ENCODE measurements at regions not wholly inside any gene's neighbourhood (a gene's known extent, or its start where the extent isn't known, plus 50 kb on each side); places are given as distances from the start of the nearest gene placed in this dataset.

DNA sequence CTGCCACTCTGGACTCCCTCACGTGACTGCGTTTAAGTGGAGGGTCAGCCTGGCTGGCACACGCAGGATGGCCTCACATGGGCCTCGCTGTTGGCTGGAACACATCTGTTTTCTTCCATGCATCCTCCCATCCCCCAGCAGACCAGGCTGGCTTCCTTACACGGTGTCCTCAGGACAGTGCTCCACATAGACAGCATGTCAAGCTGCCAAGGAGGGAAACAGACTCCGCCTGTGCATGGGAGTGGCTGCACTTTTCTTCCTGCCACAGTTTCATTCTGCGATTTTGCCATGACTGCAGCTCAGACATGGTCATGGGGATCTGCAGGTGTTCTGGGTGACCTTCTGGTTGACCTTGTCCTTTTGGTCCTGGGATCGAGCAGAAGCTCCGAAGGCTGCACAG, 344.2 kb downstream of the SHANK2 start:
- ChIA-PET POLR2A (no interaction called here), CTCF (no interaction called here)
- peaks cover 10% of the 10 kb centered on the region for H3K27me3 Mint-ChIP-seq (ENCODE audit: low read depth)
- H3K36me3 Mint-ChIP-seq (ENCODE audit: low read depth) = no peaks in the 10 kb centered on the region
- no peaks in the 10 kb centered on the region for H3K4me1 Mint-ChIP-seq (ENCODE audit: low read depth)
- H3K27ac Mint-ChIP-seq = no peak overlapping the region
- no peak overlapping the region for H3K4me3 Mint-ChIP-seq
- no peak for DNase-seq
- no peaks in the 10 kb centered on the region for H3K9me3 Mint-ChIP-seq (ENCODE audit: insufficient read depth)
- ATAC-seq = no peak

DNA sequence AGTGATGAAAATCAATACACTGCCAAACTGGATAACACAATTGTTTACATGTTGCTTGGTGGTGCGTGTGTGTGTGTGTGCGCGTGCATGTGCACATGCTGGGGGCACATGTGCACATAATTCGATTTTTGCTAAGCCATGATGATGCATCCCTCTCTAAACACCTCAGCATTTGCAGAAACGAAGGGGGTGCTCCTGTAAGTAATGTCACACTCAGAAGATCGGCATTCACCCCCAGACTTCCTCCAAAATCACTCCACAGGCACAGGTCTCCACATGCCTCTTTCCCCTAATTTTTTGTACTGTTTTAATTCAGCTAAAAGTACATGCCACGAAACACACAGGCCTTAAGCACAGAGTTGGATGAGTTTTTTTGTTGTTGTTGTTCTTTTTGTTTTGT, 341.5 kb downstream of the SHANK2 start:
- H3K27ac Mint-ChIP-seq = no peak overlapping the region
- POLR2A ChIA-PET = no interaction called here

DNA sequence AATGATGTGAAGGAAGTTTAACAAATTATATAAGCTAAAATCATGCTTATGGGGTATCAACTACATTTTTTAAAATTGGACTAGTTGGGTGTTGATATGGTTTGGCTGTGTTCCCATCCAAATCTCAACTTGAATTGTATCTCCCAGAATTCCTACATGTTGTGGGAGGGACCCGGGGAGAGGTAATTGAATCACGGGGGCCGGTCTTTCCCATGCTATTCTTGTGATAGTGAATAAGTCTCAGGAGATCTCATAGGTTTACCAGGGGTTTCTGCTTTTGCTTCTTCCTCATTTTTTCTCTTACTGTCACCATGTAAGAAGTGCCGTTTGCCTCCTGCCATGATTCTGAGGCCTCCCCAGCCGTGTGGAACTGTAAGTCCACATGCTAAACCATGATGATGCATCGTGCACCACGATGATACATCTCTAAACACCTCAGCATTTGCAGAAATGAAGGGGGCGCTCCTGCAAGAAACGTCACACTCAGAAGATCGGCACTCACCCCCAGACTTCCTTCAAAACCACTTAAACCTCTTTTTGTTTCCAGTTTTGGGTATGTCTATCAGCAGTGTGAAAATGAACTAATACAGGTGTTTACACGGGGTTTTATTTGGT, 340.0 kb downstream of the SHANK2 start:
- CTCF ChIA-PET = no interaction called here
- Mint-ChIP-seq H3K36me3 (ENCODE audit: low read depth) (no peaks in the 10 kb centered on the region), H3K4me1 (ENCODE audit: low read depth) (no peaks in the 10 kb centered on the region), H3K27ac (no peak overlapping the region), H3K27me3 (ENCODE audit: low read depth) (peaks cover 14% of the 10 kb centered on the region), H3K4me3 (no peak overlapping the region), H3K9me3 (ENCODE audit: insufficient read depth) (no peaks in the 10 kb centered on the region)
- ATAC-seq (no peak), DNase-seq (no peak)
- POLR2A ChIA-PET = no interaction called here

More for the DNA sequence above, 341.5 kb downstream of the SHANK2 start:
- Mint-ChIP-seq H3K36me3 (ENCODE audit: low read depth) (no peaks in the 10 kb centered on the region), H3K4me3 (no peak overlapping the region), H3K27me3 (ENCODE audit: low read depth) (peaks cover 14% of the 10 kb centered on the region), H3K4me1 (ENCODE audit: low read depth) (no peaks in the 10 kb centered on the region), H3K9me3 (ENCODE audit: insufficient read depth) (no peaks in the 10 kb centered on the region)
- CTCF ChIA-PET = no interaction called here
- ATAC-seq (no peak), DNase-seq (no peak)

DNA sequence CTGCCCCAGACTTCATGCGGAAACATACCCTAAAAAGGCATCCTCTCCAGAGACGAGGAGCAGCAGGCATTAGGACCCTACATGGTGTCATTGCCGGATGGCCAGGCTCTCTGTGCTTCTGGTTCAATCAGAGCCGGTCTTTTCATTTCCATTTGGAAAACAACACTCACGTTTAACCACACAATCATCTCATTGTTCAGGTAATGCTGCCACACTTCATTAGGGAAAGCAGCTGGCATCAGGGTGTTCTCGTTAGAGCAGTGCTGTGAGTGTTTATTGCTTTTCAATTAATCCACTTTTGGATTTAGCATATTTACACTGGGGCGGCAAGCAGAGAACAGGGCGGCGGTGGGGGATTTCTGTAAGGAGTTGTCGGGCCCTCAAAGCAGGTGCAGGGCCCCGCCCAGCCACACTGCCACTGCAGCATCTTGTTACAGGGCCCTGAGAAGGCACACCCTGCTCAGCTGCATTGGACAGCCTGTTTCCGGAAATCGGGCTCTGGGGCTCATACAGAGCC, 338.6 kb downstream of the SHANK2 start:
- Mint-ChIP-seq H3K36me3 (ENCODE audit: low read depth) (no peaks in the 10 kb centered on the region), H3K27me3 (ENCODE audit: low read depth) (peaks cover 14% of the 10 kb centered on the region), H3K9me3 (ENCODE audit: insufficient read depth) (no peaks in the 10 kb centered on the region), H3K4me1 (ENCODE audit: low read depth) (no peaks in the 10 kb centered on the region), H3K4me3 (no peak overlapping the region), H3K27ac (no peak overlapping the region)
- ATAC-seq (no peak), DNase-seq (no peak)
- ChIA-PET CTCF (no interaction called here), POLR2A (no interaction called here)

DNA sequence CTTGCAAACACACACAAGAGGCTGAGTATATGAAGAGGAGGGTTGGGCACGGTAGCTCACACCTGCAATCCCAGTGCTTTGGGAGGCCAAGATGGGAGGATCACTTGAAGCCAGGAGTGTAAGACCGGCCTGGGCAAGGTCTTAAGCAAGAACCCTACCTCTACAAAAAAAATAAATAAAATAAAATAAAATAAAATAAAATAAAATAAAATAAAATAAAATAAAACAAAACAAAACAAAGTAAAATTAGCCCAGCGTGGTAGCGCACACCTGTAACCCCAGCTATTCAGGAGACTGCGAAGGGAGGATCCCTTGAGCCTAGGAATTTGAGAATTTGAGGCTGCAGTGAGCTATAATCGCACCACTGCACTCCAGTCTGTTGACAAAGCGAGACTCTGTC, 337.9 kb downstream of the SHANK2 start:
- ATAC-seq = no peak
- POLR2A ChIA-PET = no interaction called here

DNA sequence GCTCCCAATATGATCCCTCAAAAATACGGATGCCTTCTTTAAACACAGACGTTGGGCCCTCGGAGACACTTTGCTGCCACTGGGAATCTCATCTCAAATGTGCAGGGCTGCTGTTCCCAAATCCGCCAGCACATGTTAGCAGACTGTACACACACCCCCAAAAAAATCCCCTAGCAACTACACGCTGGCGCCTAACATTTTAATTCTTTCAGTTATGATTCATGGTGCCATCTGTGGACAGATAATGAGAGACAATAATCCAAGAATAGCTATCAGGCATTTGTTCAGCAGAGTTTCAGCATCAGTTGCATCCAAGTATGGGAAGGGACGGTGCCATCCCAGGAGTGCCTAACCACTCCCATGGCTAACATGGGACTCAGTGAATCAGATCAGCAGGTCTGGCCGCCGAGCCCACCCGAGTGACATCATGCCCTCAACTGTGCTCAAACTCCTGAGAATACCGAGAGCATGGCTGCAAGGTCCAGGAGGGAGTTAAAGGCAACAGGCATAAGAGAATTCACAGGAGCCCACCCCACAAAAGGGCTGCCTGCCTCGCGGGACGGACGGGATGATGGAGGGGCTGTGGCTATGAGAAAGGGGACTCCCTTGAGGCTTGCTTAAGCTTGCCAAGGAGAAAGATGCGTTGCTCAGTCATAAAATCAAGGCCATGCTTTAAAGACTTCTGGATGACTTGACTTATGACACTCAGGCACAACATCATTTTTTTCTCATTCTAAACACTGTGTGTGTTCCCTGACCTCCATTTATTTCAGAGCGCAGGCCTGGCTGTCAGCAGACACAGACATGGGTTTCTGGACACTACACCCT, 337.0 kb downstream of the SHANK2 start:
- H3K9me3 Mint-ChIP-seq (ENCODE audit: insufficient read depth) = no peaks in the 10 kb centered on the region
- H3K27me3 Mint-ChIP-seq (ENCODE audit: low read depth) = peaks cover 14% of the 10 kb centered on the region
- ChIA-PET CTCF (no interaction called here), POLR2A (no interaction called here)
- H3K4me1 Mint-ChIP-seq (ENCODE audit: low read depth) = no peaks in the 10 kb centered on the region
- H3K27ac Mint-ChIP-seq = no peak overlapping the region
- no peak overlapping the region for H3K4me3 Mint-ChIP-seq
- H3K36me3 Mint-ChIP-seq (ENCODE audit: low read depth) = no peaks in the 10 kb centered on the region
- DNase-seq (no peak), ATAC-seq (no peak)

More for the DNA sequence above, 337.9 kb downstream of the SHANK2 start:
- Mint-ChIP-seq H3K36me3 (ENCODE audit: low read depth) (no peaks in the 10 kb centered on the region), H3K4me3 (no peak overlapping the region), H3K27ac (no peak overlapping the region), H3K4me1 (ENCODE audit: low read depth) (no peaks in the 10 kb centered on the region), H3K27me3 (ENCODE audit: low read depth) (peaks cover 14% of the 10 kb centered on the region), H3K9me3 (ENCODE audit: insufficient read depth) (no peaks in the 10 kb centered on the region)
- DNase-seq = no peak
- CTCF ChIA-PET = no interaction called here

DNA sequence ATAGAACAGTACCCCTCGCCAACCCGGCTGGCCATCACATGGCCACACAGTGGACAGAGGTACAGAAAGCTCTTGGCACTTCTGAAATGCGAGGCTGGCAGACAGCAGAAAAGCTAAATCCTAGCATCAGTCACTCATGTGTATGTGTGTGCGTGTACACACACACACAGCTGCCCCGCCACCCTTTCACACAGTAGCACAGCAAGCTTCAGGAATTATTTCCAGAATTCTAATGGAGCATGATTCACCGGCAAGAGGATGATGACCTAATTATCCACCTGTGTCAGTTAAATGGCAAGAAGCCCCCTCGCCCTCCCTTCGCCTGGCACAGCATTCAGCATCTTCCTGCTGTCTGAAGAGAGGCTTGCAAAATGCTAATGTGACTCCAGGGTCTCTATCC, 336.0 kb downstream of the SHANK2 start:
- H3K36me3 Mint-ChIP-seq (ENCODE audit: low read depth) = no peaks in the 10 kb centered on the region
- POLR2A ChIA-PET = no interaction called here

DNA sequence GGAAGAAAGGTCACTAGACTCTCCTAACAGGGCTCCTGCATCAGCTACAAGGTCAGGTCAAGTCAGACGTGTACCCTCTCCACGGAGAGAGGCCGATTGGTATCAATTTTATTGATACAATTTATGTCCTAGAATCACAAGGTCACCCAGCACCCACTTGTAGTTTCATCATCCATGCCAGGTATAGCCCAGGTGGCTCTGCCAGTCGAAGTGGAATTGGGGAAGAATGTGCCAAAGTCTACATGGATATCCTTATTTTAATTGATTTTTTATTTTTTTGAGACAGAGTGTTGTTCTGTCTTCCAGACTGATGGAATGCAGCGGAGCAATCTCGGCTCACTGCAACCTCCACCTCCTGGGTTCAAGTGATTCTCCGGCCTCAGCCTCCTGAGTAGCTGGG, 334.1 kb downstream of the SHANK2 start:
- CTCF ChIA-PET = no interaction called here
- peaks cover 15% of the 10 kb centered on the region for H3K9me3 Mint-ChIP-seq (ENCODE audit: insufficient read depth)
- ATAC-seq (no peak), DNase-seq (no peak)
- H3K4me3 Mint-ChIP-seq = no peak overlapping the region
- POLR2A ChIA-PET = no interaction called here
- peaks cover 3% of the 10 kb centered on the region for H3K27me3 Mint-ChIP-seq (ENCODE audit: low read depth)
- H3K27ac Mint-ChIP-seq = no peak overlapping the region
- no peaks in the 10 kb centered on the region for H3K4me1 Mint-ChIP-seq (ENCODE audit: low read depth)
- H3K36me3 Mint-ChIP-seq (ENCODE audit: low read depth) = no peaks in the 10 kb centered on the region

More for the DNA sequence above, 336.0 kb downstream of the SHANK2 start:
- no peaks in the 10 kb centered on the region for H3K4me1 Mint-ChIP-seq (ENCODE audit: low read depth)
- DNase-seq = no peak
- ATAC-seq = no peak
- H3K27me3 Mint-ChIP-seq (ENCODE audit: low read depth) = peaks cover 11% of the 10 kb centered on the region
- no peak overlapping the region for H3K27ac Mint-ChIP-seq
- H3K4me3 Mint-ChIP-seq = no peak overlapping the region
- CTCF ChIA-PET = no interaction called here
- H3K9me3 Mint-ChIP-seq (ENCODE audit: insufficient read depth) = peaks cover 6% of the 10 kb centered on the region

DNA sequence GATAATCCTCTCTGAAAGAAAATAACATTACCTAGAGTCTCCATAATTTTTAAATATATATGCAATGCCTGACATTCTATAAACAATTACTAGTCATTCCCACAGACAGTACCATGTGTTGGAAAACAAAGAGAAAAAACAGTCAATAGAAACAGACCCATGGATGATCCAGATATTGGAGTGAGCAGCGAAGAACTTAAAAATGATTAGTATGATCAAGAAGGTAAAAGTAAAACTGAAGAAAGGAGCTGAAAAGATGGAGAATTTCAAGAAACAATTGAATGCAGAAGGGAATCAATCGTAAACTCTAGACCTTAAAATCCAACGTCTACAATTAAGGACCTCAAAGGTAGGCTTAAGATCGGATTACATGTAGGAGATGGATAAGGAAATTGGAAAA, 330.6 kb downstream of the SHANK2 start:
- CTCF ChIA-PET = no interaction called here
- POLR2A ChIA-PET = no interaction called here
- Mint-ChIP-seq H3K9me3 (ENCODE audit: insufficient read depth) (peaks cover 15% of the 10 kb centered on the region), H3K4me1 (ENCODE audit: low read depth) (no peaks in the 10 kb centered on the region), H3K27ac (no peak overlapping the region), H3K27me3 (ENCODE audit: low read depth) (no peaks in the 10 kb centered on the region), H3K4me3 (no peak overlapping the region), H3K36me3 (ENCODE audit: low read depth) (no peaks in the 10 kb centered on the region)
- DNase-seq (no peak), ATAC-seq (no peak)

DNA sequence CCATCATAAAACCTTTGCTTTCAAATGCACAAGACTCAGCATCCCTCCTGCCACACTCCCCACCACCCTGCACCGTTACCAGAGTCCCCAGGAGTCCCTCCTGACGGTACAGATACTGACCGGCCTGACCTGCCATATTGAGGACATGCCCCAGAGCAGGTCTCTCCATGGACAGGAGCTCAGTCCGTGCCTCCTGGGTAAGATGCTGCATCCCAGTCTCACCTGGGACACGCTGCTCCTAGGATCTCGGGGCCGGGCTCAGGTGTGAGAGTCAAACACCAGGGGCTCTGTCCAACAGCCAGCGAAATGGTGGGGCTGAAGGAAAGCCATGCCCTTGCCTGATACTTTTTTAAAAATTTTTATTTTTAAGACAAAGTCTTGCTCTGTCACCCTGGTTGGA, 328.3 kb downstream of the SHANK2 start:
- Mint-ChIP-seq H3K4me3 (no peak overlapping the region), H3K27me3 (ENCODE audit: low read depth) (no peaks in the 10 kb centered on the region), H3K4me1 (ENCODE audit: low read depth) (no peaks in the 10 kb centered on the region), H3K27ac (no peak overlapping the region), H3K36me3 (ENCODE audit: low read depth) (no peaks in the 10 kb centered on the region), H3K9me3 (ENCODE audit: insufficient read depth) (peaks cover 15% of the 10 kb centered on the region)
- ChIA-PET POLR2A (no interaction called here), CTCF (no interaction called here)
- DNase-seq (no peak), ATAC-seq (no peak)

DNA sequence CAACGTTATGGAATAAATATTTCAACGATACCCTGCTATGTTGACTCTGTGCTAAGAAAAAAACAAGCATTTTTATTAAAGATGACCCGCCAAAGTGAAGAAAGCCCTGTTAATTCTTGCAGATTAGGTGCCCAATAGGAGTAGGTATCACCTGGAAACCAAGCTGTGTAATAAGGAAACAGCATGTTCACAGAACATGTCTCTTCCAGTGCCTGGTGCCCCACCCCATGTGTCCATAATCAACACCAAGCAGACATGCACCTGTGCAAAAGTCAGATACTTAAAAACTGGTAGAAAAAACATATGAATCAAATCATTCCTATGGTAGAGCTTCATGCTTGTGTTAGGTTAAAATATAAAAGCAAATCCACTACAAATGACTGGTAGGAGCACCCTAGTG, 327.1 kb downstream of the SHANK2 start:
- POLR2A ChIA-PET = no interaction called here
- CTCF ChIA-PET = no interaction called here
- ATAC-seq (no peak), DNase-seq (no peak)
- Mint-ChIP-seq H3K4me1 (ENCODE audit: low read depth) (no peaks in the 10 kb centered on the region), H3K27me3 (ENCODE audit: low read depth) (no peaks in the 10 kb centered on the region), H3K36me3 (ENCODE audit: low read depth) (no peaks in the 10 kb centered on the region), H3K4me3 (no peak overlapping the region), H3K9me3 (ENCODE audit: insufficient read depth) (peaks cover 15% of the 10 kb centered on the region), H3K27ac (no peak overlapping the region)

DNA sequence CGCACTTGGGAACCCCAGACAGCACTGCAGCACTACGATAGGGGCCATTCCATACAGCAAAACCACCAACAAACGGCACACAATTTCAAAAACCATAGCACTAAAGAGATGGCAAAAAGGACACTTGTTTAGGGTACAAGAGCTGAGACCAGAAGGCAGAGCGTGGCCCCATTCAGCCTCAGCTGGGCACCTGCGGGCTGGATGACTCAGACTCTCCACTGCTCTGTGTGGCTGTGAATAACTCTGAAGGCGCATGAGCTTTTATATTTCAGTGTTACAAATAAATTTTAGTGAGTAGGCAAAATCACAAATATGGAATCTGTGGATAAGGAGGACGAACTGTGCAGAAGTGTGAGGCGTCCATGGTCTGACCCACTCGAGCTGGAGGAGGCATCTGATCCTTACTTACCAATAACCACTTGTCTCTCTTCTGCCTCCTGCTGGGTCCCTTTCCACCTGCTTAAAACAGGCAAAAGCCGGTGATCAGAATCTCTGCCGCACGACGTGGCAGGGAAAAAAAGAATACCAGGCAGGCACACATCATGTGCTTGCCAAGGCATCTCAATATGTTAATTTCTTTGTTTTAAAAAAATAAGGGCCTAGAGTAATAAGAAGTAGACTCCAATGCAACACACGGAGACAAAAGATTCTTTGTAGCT, 325.7 kb downstream of the SHANK2 start:
- Mint-ChIP-seq H3K27me3 (ENCODE audit: low read depth) (no peaks in the 10 kb centered on the region), H3K36me3 (ENCODE audit: low read depth) (no peaks in the 10 kb centered on the region), H3K4me3 (no peak overlapping the region), H3K9me3 (ENCODE audit: insufficient read depth) (peaks cover 6% of the 10 kb centered on the region), H3K27ac (no peak overlapping the region), H3K4me1 (ENCODE audit: low read depth) (no peaks in the 10 kb centered on the region)
- ChIA-PET CTCF (no interaction called here), POLR2A (no interaction called here)
- DNase-seq = no peak
- ATAC-seq = no peak

Measured in activated CD8-positive, alpha-beta T cell treated with anti-CD3 and anti-CD28 coated beads, Interleukin-2, amount 10 ng/mL, durations not matched to agents 7 days and 5 days (primary cell).